LNCAP (cell line): ENCODE measurements at regions not wholly inside any gene's neighbourhood (a gene's known extent, or its start where the extent isn't known, plus 50 kb on each side); places are given as distances from the start of the nearest gene placed in this dataset.

Source experiments
- TF ChIP-seq, protein P1 (sequence below): fragments of 450-650 bp; IDR thresholded peaks from 2 replicates; pipeline ENCODE4 v1.5.1; 2017; ENCODE audit warnings: mild to moderate bottlenecking

DNA sequence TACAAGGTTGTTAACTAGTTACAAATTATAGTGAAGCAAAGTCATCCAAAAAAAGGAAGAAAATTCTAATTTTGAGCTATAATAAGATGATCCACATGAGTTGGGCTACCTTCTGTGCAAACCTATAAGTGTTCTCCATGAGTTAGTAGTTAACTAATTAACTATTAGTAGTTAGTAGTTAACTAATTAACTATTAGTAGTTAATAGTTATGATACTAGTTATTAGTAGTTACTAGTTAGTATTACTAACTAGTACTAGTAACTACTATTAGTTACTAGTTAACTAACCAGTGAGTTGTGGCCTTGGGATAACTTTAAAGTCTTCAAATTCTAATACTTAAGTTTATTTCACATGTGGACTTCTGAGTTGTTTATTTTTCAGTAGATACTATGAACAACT, 453.4 kb upstream of the GRM3 start:
- TF ChIP-seq, protein P1, sequence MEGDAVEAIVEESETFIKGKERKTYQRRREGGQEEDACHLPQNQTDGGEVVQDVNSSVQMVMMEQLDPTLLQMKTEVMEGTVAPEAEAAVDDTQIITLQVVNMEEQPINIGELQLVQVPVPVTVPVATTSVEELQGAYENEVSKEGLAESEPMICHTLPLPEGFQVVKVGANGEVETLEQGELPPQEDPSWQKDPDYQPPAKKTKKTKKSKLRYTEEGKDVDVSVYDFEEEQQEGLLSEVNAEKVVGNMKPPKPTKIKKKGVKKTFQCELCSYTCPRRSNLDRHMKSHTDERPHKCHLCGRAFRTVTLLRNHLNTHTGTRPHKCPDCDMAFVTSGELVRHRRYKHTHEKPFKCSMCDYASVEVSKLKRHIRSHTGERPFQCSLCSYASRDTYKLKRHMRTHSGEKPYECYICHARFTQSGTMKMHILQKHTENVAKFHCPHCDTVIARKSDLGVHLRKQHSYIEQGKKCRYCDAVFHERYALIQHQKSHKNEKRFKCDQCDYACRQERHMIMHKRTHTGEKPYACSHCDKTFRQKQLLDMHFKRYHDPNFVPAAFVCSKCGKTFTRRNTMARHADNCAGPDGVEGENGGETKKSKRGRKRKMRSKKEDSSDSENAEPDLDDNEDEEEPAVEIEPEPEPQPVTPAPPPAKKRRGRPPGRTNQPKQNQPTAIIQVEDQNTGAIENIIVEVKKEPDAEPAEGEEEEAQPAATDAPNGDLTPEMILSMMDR: no peak

DNA sequence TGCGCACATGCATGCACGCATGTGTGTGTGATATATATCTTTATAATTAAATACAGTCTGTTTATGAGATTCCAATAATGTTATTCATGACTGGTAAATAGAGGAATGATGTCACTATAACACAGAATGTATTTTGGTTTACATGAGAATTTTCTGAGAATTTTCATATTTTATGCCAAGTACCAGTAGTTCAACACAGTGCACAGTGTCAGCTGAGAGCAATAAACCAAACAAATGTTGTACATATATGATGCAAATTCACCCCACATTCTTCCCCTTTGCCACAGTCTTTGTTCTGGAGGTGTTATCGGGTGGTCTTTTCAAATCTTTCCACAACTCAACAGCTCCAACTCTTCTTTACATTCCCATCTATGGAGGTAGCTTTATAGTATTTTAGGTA, 462.2 kb upstream of the GRM3 start:
- TF ChIP-seq, protein P1: no peak

DNA sequence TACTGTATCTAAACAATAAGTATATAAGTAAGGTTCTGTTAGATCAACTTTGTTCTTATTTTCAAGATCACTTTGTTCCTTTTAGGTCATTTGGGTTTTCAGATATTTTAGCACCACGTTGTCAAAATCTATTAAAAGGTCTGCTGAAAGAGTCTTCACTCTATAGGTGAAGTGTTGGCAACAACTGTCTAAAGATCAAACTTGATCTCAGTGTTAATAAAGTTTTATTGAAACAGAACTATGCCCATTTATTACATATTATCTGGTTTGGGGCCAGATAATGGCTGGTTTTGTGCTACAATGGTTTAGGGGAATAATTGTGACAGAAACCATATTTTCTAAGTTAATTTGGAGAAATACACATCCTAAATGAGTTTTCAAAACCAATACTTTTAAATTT, 478.9 kb upstream of the GRM3 start:
- TF ChIP-seq, protein P1: no peak

DNA sequence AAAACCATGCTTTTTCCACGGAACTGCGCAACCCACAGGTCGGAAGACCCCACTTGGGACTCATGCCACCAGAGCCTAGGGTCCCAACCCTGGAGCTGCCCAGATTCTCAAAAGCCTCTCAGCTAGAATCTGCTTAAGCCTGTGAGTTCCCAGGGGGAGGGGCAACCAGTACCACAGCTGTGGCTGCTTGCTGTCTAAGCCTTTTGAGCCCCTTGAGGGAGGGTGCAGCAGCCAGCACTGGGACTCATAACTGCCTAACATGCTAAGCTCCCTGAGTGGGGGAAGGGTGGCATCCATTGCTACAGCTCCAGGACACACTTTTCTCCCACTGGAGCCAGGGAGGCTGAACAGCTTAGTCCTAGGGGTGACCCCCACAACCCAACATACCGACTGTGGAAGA, 485.6 kb upstream of the GRM3 start:
- TF ChIP-seq, protein P1: no peak

DNA sequence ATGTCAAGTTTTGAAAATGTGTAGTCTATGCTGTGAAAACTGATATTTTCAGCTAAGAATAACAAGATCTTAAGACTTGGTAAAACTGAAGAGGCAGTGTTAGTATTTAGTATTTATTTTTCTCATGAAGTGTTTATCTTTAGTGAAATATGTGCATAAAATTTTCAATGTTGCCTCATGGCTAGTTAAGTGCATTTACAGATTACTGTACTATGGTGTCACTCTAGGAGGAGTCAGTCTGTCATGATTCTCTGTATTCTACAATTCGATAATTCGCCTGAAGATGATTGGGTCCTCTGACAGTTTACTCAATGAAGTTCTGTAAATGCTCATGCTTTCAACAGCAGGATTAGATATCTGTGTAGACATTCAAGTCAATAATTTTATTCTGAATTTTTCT, 488.1 kb upstream of the GRM3 start:
- TF ChIP-seq, protein P1: no peak

DNA sequence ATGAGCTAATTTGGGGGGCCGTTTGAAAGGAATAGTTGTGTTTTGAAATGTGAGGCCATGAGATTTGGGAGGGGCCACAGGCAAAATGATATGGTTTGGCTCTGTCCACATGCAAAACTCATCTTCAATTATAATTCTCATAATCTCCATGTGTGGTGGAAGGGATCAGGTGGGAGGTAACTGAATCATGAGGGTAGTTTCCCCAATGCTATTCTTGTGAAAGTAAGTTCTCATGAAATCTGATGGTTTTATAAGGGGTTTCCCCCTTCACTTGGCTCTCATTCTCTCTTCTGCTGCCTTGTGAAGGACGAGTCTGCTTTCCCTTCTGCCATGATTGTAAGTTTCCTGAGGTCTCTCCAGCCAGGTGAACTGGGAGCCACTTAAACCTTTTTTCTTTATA, 490.8 kb upstream of the GRM3 start:
- TF ChIP-seq, protein P1: no peak

DNA sequence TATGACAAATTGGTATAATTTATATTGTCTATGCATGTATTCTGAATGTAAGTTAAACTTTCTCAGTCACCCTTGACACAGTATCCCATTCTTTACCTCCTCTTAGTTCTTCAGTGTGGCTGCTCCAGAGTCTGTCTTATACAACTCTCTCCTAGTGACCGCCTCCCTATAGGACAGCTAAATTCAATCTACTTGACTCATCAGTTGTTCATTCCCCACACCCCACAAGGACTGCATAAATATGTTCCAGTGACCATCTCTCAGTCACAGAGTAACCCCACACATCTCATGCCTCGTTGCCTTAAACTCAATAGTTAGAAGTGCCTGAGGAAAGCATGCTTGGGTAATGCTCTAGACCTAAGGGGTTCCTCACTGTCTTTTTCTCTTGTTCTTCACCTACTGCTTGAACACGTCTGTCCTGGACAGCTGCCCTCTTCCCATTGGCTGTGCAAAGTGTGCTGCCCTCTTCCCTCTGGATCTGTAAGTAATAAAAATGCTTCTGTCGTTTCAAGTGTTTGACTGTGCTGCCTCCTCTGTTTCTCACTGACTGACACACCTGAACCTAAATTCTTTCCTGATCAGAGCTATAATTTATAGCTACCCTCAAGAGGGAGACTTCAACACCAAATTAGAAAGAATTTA, 494.6 kb upstream of the GRM3 start:
- TF ChIP-seq, protein P1: no peak

DNA sequence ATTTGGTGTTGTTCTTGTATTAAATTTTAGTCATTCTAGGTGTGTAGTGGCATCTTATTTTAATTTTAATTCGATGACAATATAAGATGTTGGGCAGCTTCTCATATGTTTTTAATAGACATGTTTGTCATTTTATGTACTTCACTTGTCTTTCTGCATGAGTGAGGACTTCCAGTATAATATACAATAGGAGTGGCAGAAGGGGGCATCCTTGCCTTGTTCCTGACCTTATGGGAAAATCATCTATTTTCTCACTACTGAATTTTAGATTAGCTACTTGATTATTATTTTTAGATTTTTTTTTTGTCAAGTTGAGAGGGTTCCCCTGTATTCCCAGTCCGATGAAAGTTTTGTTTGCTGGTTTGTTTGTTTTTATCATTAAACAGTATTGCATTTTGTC, 495.2 kb upstream of the GRM3 start:
- TF ChIP-seq, protein P1: no peak; the same call in 1 of the 2 replicates
